ENCODE measurements at regions not wholly inside any gene's neighbourhood (a gene's known extent, or its start where the extent isn't known, plus 50 kb on each side); places are given as distances from the start of the nearest gene placed in this dataset.

DNA sequence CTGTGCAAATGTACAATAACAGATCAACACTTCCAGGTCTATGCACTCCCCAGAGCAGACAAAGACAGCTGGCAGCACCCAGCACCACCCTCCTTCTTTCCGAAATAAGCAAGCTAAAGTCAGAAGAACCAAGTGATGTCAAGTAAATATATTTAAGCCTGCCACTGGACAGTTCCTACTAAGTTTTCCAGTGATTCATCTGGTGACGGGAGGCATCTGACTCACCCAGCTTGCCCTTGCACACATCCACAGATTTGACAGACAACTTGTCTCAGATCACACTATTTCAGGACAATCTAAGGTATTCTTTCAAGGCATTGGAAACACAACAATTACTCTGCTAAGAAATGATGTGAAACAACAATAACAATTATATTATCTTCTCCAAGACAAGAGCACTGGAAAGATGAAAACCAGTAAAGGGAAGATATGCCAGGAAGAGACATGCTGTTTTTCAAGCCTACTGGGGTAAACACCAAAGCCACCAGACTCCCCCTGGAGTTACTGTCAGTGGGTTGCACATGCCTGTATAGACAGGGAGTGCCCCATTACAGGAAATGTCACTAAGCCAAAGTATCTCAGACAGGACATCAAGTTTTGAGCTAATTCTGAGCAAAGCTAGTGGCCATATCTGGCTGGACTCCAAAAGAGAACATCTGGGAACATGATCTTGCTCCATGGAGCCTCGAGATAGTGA, 287.9 kb upstream of the KLHL29 start:
- Histone ChIP-seq H3K36me3 (ENCODE audit: control insufficient read depth, insufficient read depth, low read length) (no peaks in the 10 kb centered on the region), H3K4me3 (ENCODE audit: low read depth, low read length) (no peak overlapping the region), H3K27me3 (replicated peaks; ENCODE audit: control insufficient read depth, insufficient read depth, low read length) (no peaks in the 10 kb centered on the region), H3K9me3 (peaks cover 4% of the 10 kb centered on the region), H3K4me1 (no peaks in the 10 kb centered on the region)
- no peak for DNase-seq
- TF ChIP-seq, protein P1, sequence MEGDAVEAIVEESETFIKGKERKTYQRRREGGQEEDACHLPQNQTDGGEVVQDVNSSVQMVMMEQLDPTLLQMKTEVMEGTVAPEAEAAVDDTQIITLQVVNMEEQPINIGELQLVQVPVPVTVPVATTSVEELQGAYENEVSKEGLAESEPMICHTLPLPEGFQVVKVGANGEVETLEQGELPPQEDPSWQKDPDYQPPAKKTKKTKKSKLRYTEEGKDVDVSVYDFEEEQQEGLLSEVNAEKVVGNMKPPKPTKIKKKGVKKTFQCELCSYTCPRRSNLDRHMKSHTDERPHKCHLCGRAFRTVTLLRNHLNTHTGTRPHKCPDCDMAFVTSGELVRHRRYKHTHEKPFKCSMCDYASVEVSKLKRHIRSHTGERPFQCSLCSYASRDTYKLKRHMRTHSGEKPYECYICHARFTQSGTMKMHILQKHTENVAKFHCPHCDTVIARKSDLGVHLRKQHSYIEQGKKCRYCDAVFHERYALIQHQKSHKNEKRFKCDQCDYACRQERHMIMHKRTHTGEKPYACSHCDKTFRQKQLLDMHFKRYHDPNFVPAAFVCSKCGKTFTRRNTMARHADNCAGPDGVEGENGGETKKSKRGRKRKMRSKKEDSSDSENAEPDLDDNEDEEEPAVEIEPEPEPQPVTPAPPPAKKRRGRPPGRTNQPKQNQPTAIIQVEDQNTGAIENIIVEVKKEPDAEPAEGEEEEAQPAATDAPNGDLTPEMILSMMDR (IDR thresholded peaks at IDR 0.05; ENCODE audit: insufficient read depth in 1 of 2, low read depth in 1 of 2, low read length in 1 of 2, severe bottlenecking in 1 of 2, unreplicated experiment in 1 of 2), result peak in 1 of 2 experiments; percentile 14
- Mint-ChIP-seq H3K36me3 (ENCODE audit: insufficient read depth, unreplicated experiment) (no peaks in the 10 kb centered on the region), H3K9me3 (ENCODE audit: unreplicated experiment) (no peaks in the 10 kb centered on the region), H3K4me3 (ENCODE audit: unreplicated experiment) (no peak overlapping the region), H3K4me1 (ENCODE audit: low read depth, unreplicated experiment) (no peaks in the 10 kb centered on the region), H3K27me3 (ENCODE audit: insufficient read depth, unreplicated experiment) (peaks cover 3% of the 10 kb centered on the region), H3K27ac (ENCODE audit: unreplicated experiment) (no peak overlapping the region)
- no TSS peak for BruUV-seq (replicated peaks)
- intact Hi-C loops (cut with micrococcal nuclease; ENCODE audit: unreplicated experiment), result no loop called here
- POLR2A ChIA-PET, result no interaction called here
- CTCF ChIA-PET, result no interaction called here

DNA sequence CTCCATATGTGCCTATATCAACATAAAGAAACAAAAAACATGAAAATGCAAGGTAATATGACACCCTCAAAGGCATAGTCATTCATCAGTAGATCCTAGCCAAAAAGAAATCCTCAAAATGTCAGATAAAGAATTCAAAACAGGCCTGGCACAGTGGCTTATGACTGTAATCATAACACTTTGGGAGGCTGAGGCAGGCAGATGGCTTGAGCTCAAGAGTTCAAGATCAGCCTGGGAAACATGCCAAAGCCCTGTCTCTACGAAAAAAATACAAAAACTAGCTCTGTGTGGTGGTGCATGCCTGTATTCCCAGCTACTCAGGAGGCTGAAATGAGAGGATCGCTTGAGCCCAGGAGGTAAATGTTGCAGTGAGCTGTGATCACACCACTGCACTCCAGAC, 284.6 kb upstream of the KLHL29 start:
- intact Hi-C loops (cut with micrococcal nuclease; ENCODE audit: unreplicated experiment), result no loop called here
- ChIA-PET CTCF (no interaction called here), POLR2A (no interaction called here)
- no TSS peak for BruUV-seq (replicated peaks)
- Histone ChIP-seq H3K4me3 (ENCODE audit: low read depth, low read length) (no peak overlapping the region), H3K4me1 (no peaks in the 10 kb centered on the region), H3K27me3 (replicated peaks; ENCODE audit: control insufficient read depth, insufficient read depth, low read length) (no peaks in the 10 kb centered on the region), H3K9me3 (peaks cover 4% of the 10 kb centered on the region), H3K36me3 (ENCODE audit: control insufficient read depth, insufficient read depth, low read length) (no peaks in the 10 kb centered on the region)
- Mint-ChIP-seq H3K4me3 (ENCODE audit: unreplicated experiment) (no peak overlapping the region), H3K4me1 (ENCODE audit: low read depth, unreplicated experiment) (no peaks in the 10 kb centered on the region), H3K27ac (ENCODE audit: unreplicated experiment) (no peak overlapping the region), H3K36me3 (ENCODE audit: insufficient read depth, unreplicated experiment) (no peaks in the 10 kb centered on the region), H3K27me3 (ENCODE audit: insufficient read depth, unreplicated experiment) (peaks cover 11% of the 10 kb centered on the region), H3K9me3 (ENCODE audit: unreplicated experiment) (no peaks in the 10 kb centered on the region)
- DNase-seq, result no peak
- TF ChIP-seq, protein P1 (IDR thresholded peaks at IDR 0.05; ENCODE audit: insufficient read depth in 1 of 2, low read depth in 1 of 2, low read length in 1 of 2, severe bottlenecking in 1 of 2, unreplicated experiment in 1 of 2), result no peak

DNA sequence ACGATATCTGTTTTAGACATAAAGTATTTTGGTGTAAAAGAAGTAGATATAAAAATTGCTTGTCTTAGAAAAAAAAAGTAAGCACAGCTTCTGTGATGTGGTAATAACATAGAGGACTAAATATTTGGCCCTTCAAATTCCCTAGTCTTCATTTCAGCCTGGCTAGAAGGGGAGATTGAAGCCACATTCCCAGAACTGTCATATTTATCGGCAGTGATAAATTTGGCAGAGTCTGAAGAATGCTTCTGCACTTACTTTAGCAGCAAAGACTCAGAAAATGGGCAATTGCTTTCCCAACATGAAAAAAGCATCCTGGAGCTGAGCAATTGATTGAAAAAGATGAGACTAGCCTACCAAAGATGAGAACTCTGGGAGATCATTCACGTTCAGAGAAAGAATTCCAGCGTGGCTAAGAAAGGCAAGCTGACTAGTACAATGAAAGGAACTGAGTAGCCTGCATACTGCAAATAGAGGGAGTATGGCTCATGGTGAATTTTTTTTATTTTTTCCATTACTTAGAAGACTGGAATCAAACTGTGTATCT, 278.7 kb upstream of the KLHL29 start:
- DNase-seq, result no peak
- no peak overlapping the region for H3K4me3 ChIP-seq (ENCODE audit: low read depth, low read length)
- intact Hi-C loops (cut with micrococcal nuclease; ENCODE audit: unreplicated experiment), result no loop called here
- peaks cover 8% of the 10 kb centered on the region for H3K27me3 Mint-ChIP-seq (ENCODE audit: insufficient read depth, unreplicated experiment)
- TF ChIP-seq, protein P1 (IDR thresholded peaks at IDR 0.05; ENCODE audit: insufficient read depth in 1 of 2, low read depth in 1 of 2, low read length in 1 of 2, severe bottlenecking in 1 of 2, unreplicated experiment in 1 of 2), result no peak
- POLR2A ChIA-PET, result no interaction called here
- H3K27me3 ChIP-seq (replicated peaks; ENCODE audit: control insufficient read depth, insufficient read depth, low read length), result no peaks in the 10 kb centered on the region
- no peaks in the 10 kb centered on the region for H3K36me3 ChIP-seq (ENCODE audit: control insufficient read depth, insufficient read depth, low read length)
- no peaks in the 10 kb centered on the region for H3K4me1 Mint-ChIP-seq (ENCODE audit: low read depth, unreplicated experiment)
- H3K9me3 Mint-ChIP-seq (ENCODE audit: unreplicated experiment), result peaks cover 17% of the 10 kb centered on the region
- H3K27ac Mint-ChIP-seq (ENCODE audit: unreplicated experiment), result no peak overlapping the region
- no peaks in the 10 kb centered on the region for H3K36me3 Mint-ChIP-seq (ENCODE audit: insufficient read depth, unreplicated experiment)
- peaks cover 3% of the 10 kb centered on the region; the same call in 1 of the 2 replicates for H3K9me3 ChIP-seq
- no TSS peak for BruUV-seq (replicated peaks)
- CTCF ChIA-PET, result no interaction called here
- H3K4me3 Mint-ChIP-seq (ENCODE audit: unreplicated experiment), result no peak overlapping the region
- H3K4me1 ChIP-seq, result no peaks in the 10 kb centered on the region

Data from Caco-2 (cell line).